Endothelial cell of umbilical vein (primary cell): ENCODE measurements at regions not wholly inside any gene's neighbourhood (a gene's known extent, or its start where the extent isn't known, plus 50 kb on each side); places are given as distances from the start of the nearest gene placed in this dataset.

Experiments used
- BruUV-seq: library from RNA; stranded (reverse); fragments of 400-500 nt; replicated peaks from 2 replicates; lab custom pipeline; 2021; lab: Mats Ljungman, UMichigan
- CTCF ChIA-PET: fragments of 300-600, 350-600 bp; sonication (Branson Sonifier 250); formaldehyde crosslinking; loops from one replicate; lab custom pipeline; 2021; ENCODE audit warnings: antibody characterized with exemption, inconsistent platforms; lab: Charles Lee
- POLR2A ChIA-PET: fragments of 300-600, 350-600 bp; sonication (Branson Sonifier 250); formaldehyde crosslinking; loops from one replicate; lab custom pipeline; 2021; ENCODE audit warnings: antibody characterized with exemption, inconsistent platforms; lab: Charles Lee
- DNase-seq: peaks from one replicate; pipeline ENCODE4 v3.0.0-alpha.2; 2011; ENCODE audit warnings: low read depth, low spot score
- FAIRE-seq: peaks from 2 replicates; lab custom pipeline; 2011; peaks lifted over from hg19 to GRCh38; lab: Jason Lieb, UNC
- H2AFZ ChIP-seq: 2 replicates; pipeline ENCODE4 v1.6.0; 2012; ENCODE audit warnings: low read depth, low read length, control low read depth, inconsistent platforms
- H3K27ac ChIP-seq: 2 replicates; pipeline ENCODE4 v1.5.1; 2011; ENCODE audit warnings: low read depth, mild to moderate bottlenecking, control low read depth, low read length, moderate library complexity; ENCODE audit not compliant: insufficient read depth
- H3K27me3 ChIP-seq, 2 experiments: 2 replicates each; pipeline versions ENCODE4 v1.6.0 to v1.6.1; 2011; ENCODE audit warnings: low read length in 2 of 2, mixed read lengths in 1 of 2; ENCODE audit not compliant: control insufficient read depth in 2 of 2, insufficient read depth in 2 of 2
- H3K36me3 ChIP-seq, 2 experiments: 2 replicates in 1 of 2; 3 replicates in 1 of 2; pipeline ENCODE4 v1.5.1; 2011; ENCODE audit warnings: low read length in 2 of 2, mild to moderate bottlenecking in 1 of 2, moderate library complexity in 1 of 2; ENCODE audit not compliant: control insufficient read depth in 2 of 2, insufficient read depth in 2 of 2; ENCODE audit errors: extremely low read depth in 1 of 2
- H3K4me1 ChIP-seq: 3 replicates; pipeline ENCODE4 v1.5.1; 2011; ENCODE audit warnings: mild to moderate bottlenecking, low read length; ENCODE audit not compliant: control insufficient read depth, insufficient read depth; ENCODE audit errors: extremely low read depth
- H3K4me2 ChIP-seq: 2 replicates; pipeline ENCODE4 v1.6.1; 2011; ENCODE audit warnings: low read length, control low read depth, mixed read lengths; ENCODE audit not compliant: insufficient read depth
- H3K4me3 ChIP-seq, 3 experiments: fragments of 200-600 bp in 1 of 3; sonication (generic), shearing (Covaris generic) in 1 of 3; replicated peaks in 1 of 3; 2 replicates each; pipeline ENCODE4 v1.5.1; 2011 to 2016; ENCODE audit warnings: control low read depth in 3 of 3, low read length in 3 of 3, mild to moderate bottlenecking in 2 of 3, inconsistent platforms in 1 of 3, low read depth in 1 of 3, moderate library complexity in 1 of 3; ENCODE audit not compliant: insufficient read depth in 1 of 3
- H3K79me2 ChIP-seq: 2 replicates; pipeline ENCODE4 v1.6.0; 2012; ENCODE audit warnings: low read length, inconsistent platforms; ENCODE audit not compliant: control insufficient read depth, insufficient read depth
- H3K9ac ChIP-seq: replicated peaks from 2 replicates; pipeline ENCODE3; 2011; ENCODE audit warnings: low read length, control low read depth; ENCODE audit not compliant: insufficient read depth; ENCODE audit errors: extremely low read depth
- H3K9me1 ChIP-seq: replicated peaks from 3 replicates; pipeline ENCODE4 v1.6.0; 2011; ENCODE audit warnings: mild to moderate bottlenecking, low read length; ENCODE audit not compliant: control insufficient read depth, insufficient read depth; ENCODE audit errors: extremely low read depth
- H3K9me3 ChIP-seq: replicated peaks from 2 replicates; pipeline ENCODE4 v1.5.1; 2012; ENCODE audit warnings: low read length, inconsistent platforms; ENCODE audit not compliant: control insufficient read depth, insufficient read depth
- H4K20me1 ChIP-seq: replicated peaks from 2 replicates; pipeline ENCODE3; 2011; ENCODE audit warnings: mild to moderate bottlenecking, low read length; ENCODE audit not compliant: control insufficient read depth, insufficient read depth; ENCODE audit errors: extremely low read depth
- FOS ChIP-seq: IDR thresholded peaks from 2 replicates; pipeline ENCODE4 v1.6.1; 2011; ENCODE audit warnings: mild to moderate bottlenecking, low read length, moderate library complexity, borderline replicate concordance; ENCODE audit not compliant: insufficient read depth
- GATA2 ChIP-seq: IDR thresholded peaks from 2 replicates; pipeline ENCODE4 v1.7.0; 2011; ENCODE audit warnings: low read depth, mild to moderate bottlenecking, moderate library complexity, mixed read lengths, low read length; ENCODE audit not compliant: insufficient read length, insufficient read depth
- JUN ChIP-seq: IDR thresholded peaks from 2 replicates; pipeline ENCODE4 v1.6.1; 2011; ENCODE audit warnings: borderline replicate concordance, low read depth; ENCODE audit not compliant: insufficient read length, insufficient read depth
- MYC ChIP-seq: IDR thresholded peaks from one replicate; pipeline ENCODE4 v1.6.1; 2011; ENCODE audit warnings: mild to moderate bottlenecking, low read depth, low read length
- POLR2A ChIP-seq: IDR thresholded peaks from 2 replicates; pipeline ENCODE4 v1.6.1; 2012; ENCODE audit warnings: low read depth, mild to moderate bottlenecking, control low read depth, low read length
- POLR2AphosphoS5 ChIP-seq: IDR thresholded peaks from 2 replicates; pipeline ENCODE4 v1.6.1; 2012; ENCODE audit warnings: low read depth, mild to moderate bottlenecking, control low read depth, low read length, moderate library complexity; ENCODE audit not compliant: insufficient read depth
- dilution Hi-C: fragments of 300-500 bp; cut with MboI; formaldehyde crosslinking; loops from one replicate; pipeline ENCODE4 v1.15.0; 2019; ENCODE audit warnings: low sequenced_read_pairs; ENCODE audit not compliant: extremely low pct_ligation_motif_present
- intact Hi-C: fragments of 100-400 bp; cut with micrococcal nuclease; formaldehyde crosslinking; loops from one replicate; pipeline ENCODE4 v1.10.0; 2022
- TF ChIP-seq, protein P1 (sequence below), 2 donors: IDR thresholded peaks; 1 replicate in 1 of 2; 2 replicates in 1 of 2; pipeline ENCODE4 v1.5.1; 2011; ENCODE audit warnings: low read length in 2 of 2, mild to moderate bottlenecking in 2 of 2, moderate library complexity in 2 of 2, control low read depth in 1 of 2, inconsistent platforms in 1 of 2, low read depth in 1 of 2; ENCODE audit not compliant: insufficient read depth in 1 of 2; ENCODE audit errors: extremely low read depth in 1 of 2
- TF ChIP-seq, protein P2 (sequence below): IDR thresholded peaks from 2 replicates; pipeline ENCODE4 v1.6.1; 2011; ENCODE audit not compliant: insufficient read depth, insufficient read length

DNA sequence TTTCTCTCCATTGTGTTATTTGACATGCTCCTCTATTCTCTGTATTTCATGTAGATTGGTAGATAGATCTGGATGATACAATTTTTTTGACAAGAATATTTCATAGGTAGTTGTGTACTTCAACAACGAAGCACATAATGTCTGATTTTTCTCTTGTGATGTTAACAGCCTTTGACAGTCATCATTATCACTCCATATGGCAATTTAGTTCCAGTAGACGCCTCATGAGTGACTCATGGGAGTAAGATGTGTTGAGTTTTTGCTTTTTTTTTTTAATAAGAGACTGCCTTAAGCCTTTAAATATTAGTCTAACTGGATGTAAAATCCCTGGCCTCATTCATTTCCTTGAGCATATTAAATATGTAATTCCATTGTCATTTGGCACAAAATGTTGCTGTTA, 123.5 kb upstream of the ZNF32 start:
- no peak for FAIRE-seq

More for the DNA sequence above, 123.5 kb upstream of the ZNF32 start:
- Histone ChIP-seq H3K4me1 (peaks cover 11% of the 10 kb centered on the region), H3K4me3 (no peak overlapping the region), H3K36me3 (no peaks in the 10 kb centered on the region), H3K27me3 (no peaks in the 10 kb centered on the region), H3K27ac (no peak overlapping the region), H3K9me3 (no peaks in the 10 kb centered on the region), H2AFZ (no peak overlapping the region), H4K20me1 (no peaks in the 10 kb centered on the region), H3K9me1 (no peaks in the 10 kb centered on the region), H3K79me2 (no peaks in the 10 kb centered on the region), H3K4me2 (no peak overlapping the region), H3K9ac (no peak overlapping the region)
- dilution Hi-C loops (no loop called here), intact Hi-C loops (loop anchor here (2.0 to 5.0 kb wide), 4 partner anchors 21 to 91 kb away; no protein-coding TSS in a partner anchor)
- POLR2A ChIA-PET = no interaction called here
- CTCF ChIA-PET = interaction anchor here (1.2 kb wide), 1 partner anchor 82 kb away, joined by 4 read pairs; no protein-coding TSS in a partner anchor
- no peak for DNase-seq
- TF ChIP-seq MYC (no peak), JUN (no peak), POLR2AphosphoS5 (no peak), POLR2A (no peak), FOS (no peak), GATA2 (no peak)
- TF ChIP-seq, protein P1, sequence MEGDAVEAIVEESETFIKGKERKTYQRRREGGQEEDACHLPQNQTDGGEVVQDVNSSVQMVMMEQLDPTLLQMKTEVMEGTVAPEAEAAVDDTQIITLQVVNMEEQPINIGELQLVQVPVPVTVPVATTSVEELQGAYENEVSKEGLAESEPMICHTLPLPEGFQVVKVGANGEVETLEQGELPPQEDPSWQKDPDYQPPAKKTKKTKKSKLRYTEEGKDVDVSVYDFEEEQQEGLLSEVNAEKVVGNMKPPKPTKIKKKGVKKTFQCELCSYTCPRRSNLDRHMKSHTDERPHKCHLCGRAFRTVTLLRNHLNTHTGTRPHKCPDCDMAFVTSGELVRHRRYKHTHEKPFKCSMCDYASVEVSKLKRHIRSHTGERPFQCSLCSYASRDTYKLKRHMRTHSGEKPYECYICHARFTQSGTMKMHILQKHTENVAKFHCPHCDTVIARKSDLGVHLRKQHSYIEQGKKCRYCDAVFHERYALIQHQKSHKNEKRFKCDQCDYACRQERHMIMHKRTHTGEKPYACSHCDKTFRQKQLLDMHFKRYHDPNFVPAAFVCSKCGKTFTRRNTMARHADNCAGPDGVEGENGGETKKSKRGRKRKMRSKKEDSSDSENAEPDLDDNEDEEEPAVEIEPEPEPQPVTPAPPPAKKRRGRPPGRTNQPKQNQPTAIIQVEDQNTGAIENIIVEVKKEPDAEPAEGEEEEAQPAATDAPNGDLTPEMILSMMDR (IDR thresholded peaks at IDR 0.05; ENCODE audit: extremely low read depth in 1 of 2, insufficient read depth in 1 of 2, low read depth in 1 of 2, low read length in 2 of 2) = no peak
- TF ChIP-seq, protein P2, sequence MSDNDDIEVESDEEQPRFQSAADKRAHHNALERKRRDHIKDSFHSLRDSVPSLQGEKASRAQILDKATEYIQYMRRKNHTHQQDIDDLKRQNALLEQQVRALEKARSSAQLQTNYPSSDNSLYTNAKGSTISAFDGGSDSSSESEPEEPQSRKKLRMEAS = no peak
- no TSS peak for BruUV-seq
